ENCODE measurements at regions not wholly inside any gene's neighbourhood (a gene's known extent, or its start where the extent isn't known, plus 50 kb on each side); places are given as distances from the start of the nearest gene placed in this dataset.

DNA sequence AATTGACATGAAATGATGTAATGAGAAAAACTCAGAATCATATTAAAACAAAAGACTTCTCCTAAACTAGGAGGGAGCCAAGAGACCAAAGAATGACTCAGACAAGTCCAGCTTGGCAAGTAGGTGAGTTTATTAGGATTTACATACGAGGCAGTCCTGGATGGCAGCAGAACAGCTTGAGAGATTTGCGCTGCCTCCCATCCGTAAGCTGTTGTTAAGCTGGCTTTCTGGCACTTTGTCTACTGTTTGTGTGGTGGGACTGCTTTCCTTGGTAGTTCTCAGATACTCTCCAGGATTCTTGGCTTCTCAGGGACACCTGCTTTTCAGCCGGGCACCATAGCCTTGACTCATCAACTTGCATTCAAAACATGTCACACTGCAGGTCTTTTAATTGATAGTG is 57.6 kb downstream of the COX7C start:
- TF ChIP-seq, protein P1, sequence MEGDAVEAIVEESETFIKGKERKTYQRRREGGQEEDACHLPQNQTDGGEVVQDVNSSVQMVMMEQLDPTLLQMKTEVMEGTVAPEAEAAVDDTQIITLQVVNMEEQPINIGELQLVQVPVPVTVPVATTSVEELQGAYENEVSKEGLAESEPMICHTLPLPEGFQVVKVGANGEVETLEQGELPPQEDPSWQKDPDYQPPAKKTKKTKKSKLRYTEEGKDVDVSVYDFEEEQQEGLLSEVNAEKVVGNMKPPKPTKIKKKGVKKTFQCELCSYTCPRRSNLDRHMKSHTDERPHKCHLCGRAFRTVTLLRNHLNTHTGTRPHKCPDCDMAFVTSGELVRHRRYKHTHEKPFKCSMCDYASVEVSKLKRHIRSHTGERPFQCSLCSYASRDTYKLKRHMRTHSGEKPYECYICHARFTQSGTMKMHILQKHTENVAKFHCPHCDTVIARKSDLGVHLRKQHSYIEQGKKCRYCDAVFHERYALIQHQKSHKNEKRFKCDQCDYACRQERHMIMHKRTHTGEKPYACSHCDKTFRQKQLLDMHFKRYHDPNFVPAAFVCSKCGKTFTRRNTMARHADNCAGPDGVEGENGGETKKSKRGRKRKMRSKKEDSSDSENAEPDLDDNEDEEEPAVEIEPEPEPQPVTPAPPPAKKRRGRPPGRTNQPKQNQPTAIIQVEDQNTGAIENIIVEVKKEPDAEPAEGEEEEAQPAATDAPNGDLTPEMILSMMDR (IDR thresholded peaks at IDR 0.05; ENCODE audit: low read depth, low read length, poor library complexity, severe bottlenecking): no peak
- no peak for TF ChIP-seq EZH2phosphoT487 (IDR thresholded peaks at IDR 0.05; ENCODE audit: borderline replicate concordance, low read length)
